ENCODE measurements at regions not wholly inside any gene's neighbourhood (a gene's known extent, or its start where the extent isn't known, plus 50 kb on each side); places are given as distances from the start of the nearest gene placed in this dataset.

- DNase-seq (ENCODE audit: low read depth in 1 of 2, low spot score in 2 of 2) (no peak), FAIRE-seq (no peak)
- Histone ChIP-seq H4K20me1 (replicated peaks in 1 of 2; ENCODE audit: control insufficient read depth in 1 of 2, insufficient read depth in 2 of 2, low read length in 2 of 2) (peaks cover 0 to 2% of the 10 kb centered on the region in 2 experiments), H3K23me2 (ENCODE audit: low read depth, low read length) (no peaks in the 10 kb centered on the region), H3K18ac (ENCODE audit: extremely low read depth, low read length) (no peak overlapping the region), H3K27me3 (replicated peaks in 1 of 4; ENCODE audit: control insufficient read depth in 3 of 4, extremely low read depth in 1 of 4, insufficient read depth in 3 of 4, low read length in 3 of 4) (no peaks in the 10 kb centered on the region), H3K14ac (ENCODE audit: insufficient read length) (no peak overlapping the region), H2BK15ac (ENCODE audit: low read length) (no peak overlapping the region), H2BK120ac (replicated peaks; ENCODE audit: low read depth, low read length) (no peak overlapping the region), H3K4ac (replicated peaks; ENCODE audit: insufficient read length, low read depth, low read length) (no peak overlapping the region), H3K9me3 (ENCODE audit: insufficient read depth in 2 of 2, low read depth in 1 of 2, low read length in 1 of 2) (no peaks in the 10 kb centered on the region), H3K79me1 (ENCODE audit: low read depth, low read length) (no peaks in the 10 kb centered on the region), H2BK20ac (ENCODE audit: low read length) (no peak overlapping the region), H3K23ac (ENCODE audit: insufficient read length) (no peak overlapping the region), H4K5ac (ENCODE audit: insufficient read length, low read depth, low read length) (no peak overlapping the region), H3K4me3 (ENCODE audit: extremely low read depth in 1 of 4, insufficient read depth in 2 of 4, low read depth in 3 of 4, low read length in 4 of 4) (no peak overlapping the region), H3K36me3 (ENCODE audit: control insufficient read depth in 2 of 4, insufficient read depth in 4 of 4, low read length in 3 of 4) (no peaks in the 10 kb centered on the region), H3K4me1 (replicated peaks in 1 of 4; ENCODE audit: control insufficient read depth in 3 of 4, insufficient read depth in 4 of 4, low read length in 3 of 4) (peaks cover 4 to 16% (median 12%) of the 10 kb centered on the region in 4 experiments), H2AK5ac (ENCODE audit: low read depth, low read length) (no peak overlapping the region), H3K4me2 (ENCODE audit: insufficient read depth in 1 of 2, low read depth in 2 of 2, low read length in 2 of 2) (no peak overlapping the region), H3K56ac (replicated peaks; ENCODE audit: insufficient read length, low read depth, low read length) (no peak overlapping the region), H2BK12ac (ENCODE audit: low read depth, low read length) (no peak overlapping the region), H3K79me2 (ENCODE audit: control insufficient read depth in 1 of 2, insufficient read depth in 2 of 2, low read length in 2 of 2) (no peaks in the 10 kb centered on the region), H3K27ac (ENCODE audit: low read depth, low read length) (no peak overlapping the region), H2AFZ (ENCODE audit: low read length) (no peak overlapping the region), H4K91ac (replicated peaks; ENCODE audit: insufficient read length, low read length) (no peak overlapping the region), H4K8ac (ENCODE audit: extremely low read depth, insufficient read depth, low read length) (no peak overlapping the region), H2BK5ac (ENCODE audit: low read depth, low read length) (no peak overlapping the region), H3K9ac (replicated peaks in 1 of 4; ENCODE audit: extremely low read depth in 1 of 4, low read depth in 3 of 4, low read length in 3 of 4) (no peak overlapping the region)
- POLR2A ChIA-PET (ENCODE audit: partially characterized antibody), result interaction anchor here (1.5 to 1.8 kb wide), 2 partner anchors 11 to 16 kb away, joined by 3 read pairs; no protein-coding TSS in a partner anchor
- WGBS, 2 experiments (ENCODE audit: extremely low coverage in 1 of 2, insufficient coverage in 1 of 2, insufficient read length in 1 of 2, insufficient replicate concordance in 2 of 2, low coverage in 1 of 2, low lambda C conversion rate in 2 of 2, missing lambda C conversion rate in 1 of 2), result 94% methylated on average over 7 of the region's 7 CpGs; no CpG with 5 or more reads in 1 of the 2 experiments
- CTCF ChIA-PET (ENCODE audit: partially characterized antibody), result interaction anchor here (1.2 kb wide), 2 partner anchors 13 to 51 kb away, joined by 4 to 5 read pairs; no protein-coding TSS in a partner anchor
- TF ChIP-seq SIN3A (conservative IDR thresholded peaks at IDR 0.05 in 1 of 2, IDR thresholded peaks at IDR 0.05 in 1 of 2; ENCODE audit: low read depth in 1 of 2, low read length in 2 of 2), result no peak
- no peak for TF ChIP-seq CBX8 (IDR thresholded peaks at IDR 0.05; ENCODE audit: borderline replicate concordance, low read depth, low read length)
- no peak for TF ChIP-seq CREB1 (IDR thresholded peaks at IDR 0.05)
- no peak for TF ChIP-seq CHD1 (IDR thresholded peaks at IDR 0.05; ENCODE audit: low read depth, low read length)
- no peak for TF ChIP-seq TCF12 (IDR thresholded peaks at IDR 0.05; ENCODE audit: low read depth, low read length)
- TF ChIP-seq RNF2 (IDR thresholded peaks at IDR 0.05; ENCODE audit: borderline replicate concordance, low read depth, low read length, missing control alignments, poor library complexity, severe bottlenecking), result no peak
- TF ChIP-seq BACH1 (IDR thresholded peaks at IDR 0.05; ENCODE audit: low read length), result no peak
- TF ChIP-seq CTBP2 (IDR thresholded peaks at IDR 0.05; ENCODE audit: borderline replicate concordance, insufficient read depth, insufficient read length, low read length), result no peak
- TF ChIP-seq ATF3 (IDR thresholded peaks at IDR 0.05; ENCODE audit: insufficient read depth, low read depth, low read length), result no peak
- TF ChIP-seq SAP30 (IDR thresholded peaks at IDR 0.05; ENCODE audit: insufficient read depth, insufficient replicate concordance, low read length), result no peak
Measured at GRCh38 chr1:232551386-232551785, 78.5 kb downstream of the SIPA1L2 start.

All from H1 (cell line).